Transverse colon (tissue), 4 donors: ENCODE measurements at regions not wholly inside any gene's neighbourhood (a gene's known extent, or its start where the extent isn't known, plus 50 kb on each side); places are given as distances from the start of the nearest gene placed in this dataset.

Experiments used
- POLR2A ChIP-seq: fragments of 450-650 bp; IDR thresholded peaks from one replicate; pipeline ENCODE4 v1.6.1; 2016; ENCODE audit warnings: antibody characterized with exemption, mild to moderate bottlenecking, moderate library complexity
- POLR2AphosphoS5 ChIP-seq, 3 donors: sonication (generic); formaldehyde crosslinking; IDR thresholded peaks; one replicate each; pipeline ENCODE4 v1.6.1; 2016; ENCODE audit warnings: antibody characterized with exemption in 3 of 3
- TF ChIP-seq, protein P1 (sequence below), 5 experiments: fragments of 200-600 bp in 3 of 5; fragments of 450-650 bp in 2 of 5; sonication (generic) in 3 of 5; IDR thresholded peaks; 1 replicate in 2 of 5; 2 replicates in 3 of 5; pipeline ENCODE4 v1.5.1; 2016 to 2017; ENCODE audit warnings: antibody characterized with exemption in 5 of 5, inconsistent platforms in 3 of 5, mild to moderate bottlenecking in 2 of 5, moderate library complexity in 1 of 5

DNA sequence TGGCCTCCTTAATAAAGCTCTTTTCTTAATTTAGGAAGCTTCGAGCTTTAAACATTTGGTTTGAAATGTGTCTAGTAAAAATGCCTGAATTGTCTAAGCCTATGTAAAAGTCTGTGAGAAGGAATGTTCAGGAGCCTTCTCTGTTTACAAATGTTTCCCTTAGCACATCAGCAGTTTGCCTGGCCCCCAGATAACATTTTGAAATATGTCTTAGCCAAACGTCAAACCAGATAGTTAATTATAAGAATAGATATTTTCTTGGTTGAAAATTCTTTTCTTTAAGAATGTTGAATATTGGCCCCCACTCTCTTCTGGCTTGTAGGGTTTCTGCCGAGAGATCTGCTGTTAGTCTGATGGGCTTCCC is 498.6 kb downstream of the CCDC85A start:
- TF ChIP-seq POLR2A (no peak), POLR2AphosphoS5 (IDR thresholded peaks at IDR 0.05) (no peak)
- TF ChIP-seq, protein P1, sequence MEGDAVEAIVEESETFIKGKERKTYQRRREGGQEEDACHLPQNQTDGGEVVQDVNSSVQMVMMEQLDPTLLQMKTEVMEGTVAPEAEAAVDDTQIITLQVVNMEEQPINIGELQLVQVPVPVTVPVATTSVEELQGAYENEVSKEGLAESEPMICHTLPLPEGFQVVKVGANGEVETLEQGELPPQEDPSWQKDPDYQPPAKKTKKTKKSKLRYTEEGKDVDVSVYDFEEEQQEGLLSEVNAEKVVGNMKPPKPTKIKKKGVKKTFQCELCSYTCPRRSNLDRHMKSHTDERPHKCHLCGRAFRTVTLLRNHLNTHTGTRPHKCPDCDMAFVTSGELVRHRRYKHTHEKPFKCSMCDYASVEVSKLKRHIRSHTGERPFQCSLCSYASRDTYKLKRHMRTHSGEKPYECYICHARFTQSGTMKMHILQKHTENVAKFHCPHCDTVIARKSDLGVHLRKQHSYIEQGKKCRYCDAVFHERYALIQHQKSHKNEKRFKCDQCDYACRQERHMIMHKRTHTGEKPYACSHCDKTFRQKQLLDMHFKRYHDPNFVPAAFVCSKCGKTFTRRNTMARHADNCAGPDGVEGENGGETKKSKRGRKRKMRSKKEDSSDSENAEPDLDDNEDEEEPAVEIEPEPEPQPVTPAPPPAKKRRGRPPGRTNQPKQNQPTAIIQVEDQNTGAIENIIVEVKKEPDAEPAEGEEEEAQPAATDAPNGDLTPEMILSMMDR (IDR thresholded peaks at IDR 0.05), result no peak
